DOHH2 (cell line): ENCODE measurements at regions not wholly inside any gene's neighbourhood (a gene's known extent, or its start where the extent isn't known, plus 50 kb on each side); places are given as distances from the start of the nearest gene placed in this dataset.
A peak's percentile ranks its signal among the peaks of the same experiment; 100 is the strongest.
"Not testable (repeated sequence)": the region's sequence is repeated elsewhere in the genome, so short reads cannot be mapped to it uniquely, and the experiment has no call there.

ENCODE experiments used
- H3F3A ChIP-seq: fragments of 200-600 bp; sonication (generic), shearing (Covaris generic); 2 replicates; pipeline ENCODE4 v1.6.0; 2016; ENCODE audit warnings: antibody characterized with exemption, mild to moderate bottlenecking; ENCODE audit not compliant: control insufficient read depth, insufficient read depth
- H3K27ac ChIP-seq: fragments of 200-600 bp; sonication (generic); 2 replicates; pipeline ENCODE4 v1.5.1; 2014; ENCODE audit warnings: low read depth, mild to moderate bottlenecking, low read length, moderate library complexity
- H3K27me3 ChIP-seq: fragments of 200-600 bp; sonication (generic); 2 replicates; pipeline ENCODE4 v1.6.1; 2014; ENCODE audit warnings: mild to moderate bottlenecking, low read length, mixed read lengths; ENCODE audit not compliant: control insufficient read depth
- H3K36me3 ChIP-seq: fragments of 200-600 bp; sonication (generic); 2 replicates; pipeline ENCODE4 v1.6.1; 2014; ENCODE audit warnings: mild to moderate bottlenecking, low read length, moderate library complexity, mixed read lengths; ENCODE audit not compliant: control insufficient read depth
- H3K4me1 ChIP-seq: fragments of 200-600 bp; sonication (generic); 2 replicates; pipeline ENCODE4 v1.6.1; 2014; ENCODE audit warnings: mild to moderate bottlenecking, low read length, mixed read lengths; ENCODE audit not compliant: control insufficient read depth
- H3K4me2 ChIP-seq: fragments of 200-600 bp; sonication (generic); 2 replicates; pipeline ENCODE4 v1.6.0; 2014; ENCODE audit warnings: mild to moderate bottlenecking, low read length, moderate library complexity
- H3K4me3 ChIP-seq: fragments of 200-600 bp; sonication (generic); 2 replicates; pipeline ENCODE4 v1.5.1; 2014; ENCODE audit warnings: mild to moderate bottlenecking, low read length, mixed read lengths
- H3K79me2 ChIP-seq: fragments of 200-600 bp; sonication (generic); 2 replicates; pipeline ENCODE4 v1.6.1; 2014; ENCODE audit warnings: mild to moderate bottlenecking, low read length, mixed read lengths; ENCODE audit not compliant: control insufficient read depth
- H3K9me2 ChIP-seq: fragments of 200-600 bp; sonication (generic); replicated peaks from 2 replicates; pipeline ENCODE4 v1.6.1; 2014; ENCODE audit warnings: mild to moderate bottlenecking, low read length, mixed read lengths; ENCODE audit not compliant: control insufficient read depth
- H3K9me3 ChIP-seq: fragments of 200-600 bp; sonication (generic); 2 replicates; pipeline ENCODE4 v1.6.1; 2014; ENCODE audit warnings: antibody characterized with exemption, low read length, mixed read lengths; ENCODE audit not compliant: control insufficient read depth, insufficient read depth
- H4K20me1 ChIP-seq: fragments of 200-600 bp; sonication (generic); 2 replicates; pipeline ENCODE4 v1.6.0; 2014; ENCODE audit warnings: low read depth, mild to moderate bottlenecking, antibody characterized with exemption, low read length, moderate library complexity; ENCODE audit not compliant: control insufficient read depth, insufficient read depth
- CTCF ChIP-seq: fragments of 200-600 bp; sonication (generic); IDR thresholded peaks from one replicate; pipeline ENCODE4 v1.5.1; 2014; ENCODE audit warnings: antibody characterized with exemption, mild to moderate bottlenecking, low read depth, low read length; ENCODE audit not compliant: poor library complexity, severe bottlenecking
- EZH2phosphoT487 ChIP-seq: fragments of 200-600 bp; sonication (generic); IDR thresholded peaks from 2 replicates; pipeline ENCODE4 v1.6.1; 2017; ENCODE audit warnings: borderline replicate concordance, mild to moderate bottlenecking, antibody characterized with exemption, low read length, moderate library complexity, mixed read lengths

DNA sequence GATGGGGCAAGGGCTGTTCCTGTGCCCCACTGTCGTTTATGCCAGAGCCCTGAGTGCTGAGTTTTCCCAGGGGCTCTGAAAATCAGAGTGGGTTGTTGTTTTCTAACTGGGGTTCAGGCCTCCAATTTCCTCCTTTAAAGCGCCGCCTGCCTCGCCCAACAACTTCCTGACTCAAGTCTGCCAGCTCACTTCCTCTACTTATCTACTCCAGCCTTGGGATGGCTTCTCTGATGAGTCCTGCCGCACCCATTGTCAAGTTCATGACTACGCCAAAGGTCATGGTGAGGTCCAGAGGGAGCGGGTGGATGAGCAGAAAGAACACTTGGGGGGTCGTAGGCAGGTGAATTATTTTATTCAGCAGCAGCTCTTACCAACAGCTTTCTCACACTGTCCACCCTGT lies 104.7 kb downstream of the UTP18 start:
- Histone ChIP-seq H3K4me3 (no peak overlapping the region), H4K20me1 (no peaks in the 10 kb centered on the region), H3F3A (no peaks in the 10 kb centered on the region), H3K36me3 (no peaks in the 10 kb centered on the region), H3K9me3 (no peaks in the 10 kb centered on the region), H3K27me3 (no peaks in the 10 kb centered on the region), H3K9me2 (no peaks in the 10 kb centered on the region), H3K27ac (no peak overlapping the region), H3K4me1 (no peaks in the 10 kb centered on the region), H3K4me2 (no peak overlapping the region), H3K79me2 (no peaks in the 10 kb centered on the region)
- TF ChIP-seq CTCF (no peak), EZH2phosphoT487 (no peak)

GRCh38 chr17:51366866-51367265 lies 106.5 kb downstream of the UTP18 start:
- Histone ChIP-seq H3K9me3 (peaks cover under 1% of the 10 kb centered on the region; the same call in 1 of the 2 replicates), H3K4me3 (no peak overlapping the region), H3K9me2 (no peaks in the 10 kb centered on the region), H3K36me3 (no peaks in the 10 kb centered on the region), H3K27ac (no peak overlapping the region), H3K79me2 (no peaks in the 10 kb centered on the region), H4K20me1 (no peaks in the 10 kb centered on the region), H3F3A (no peaks in the 10 kb centered on the region), H3K27me3 (no peaks in the 10 kb centered on the region), H3K4me1 (peaks cover 2% of the 10 kb centered on the region), H3K4me2 (no peak overlapping the region)
- TF ChIP-seq CTCF (no peak), EZH2phosphoT487 (no peak)

- H3K27ac ChIP-seq, H3K9me2 ChIP-seq, H3K4me2 ChIP-seq, H3K9me3 ChIP-seq, H3K4me1 ChIP-seq, H3K4me3 ChIP-seq, H3K36me3 ChIP-seq, H4K20me1 ChIP-seq, H3K27me3 ChIP-seq, H3K79me2 ChIP-seq, H3F3A ChIP-seq: not testable (repeated sequence)
These were observed 107.5 kb downstream of the UTP18 start for GRCh38 chr17:51367836-51368235.

GRCh38 chr17:51371732-51372151 lies 111.4 kb downstream of the UTP18 start:
- Histone ChIP-seq H3K4me1 (peaks cover 9% of the 10 kb centered on the region), H3K4me3 (peak overlapping the region; percentile 69), H3K27me3 (no peaks in the 10 kb centered on the region), H3F3A (no peaks in the 10 kb centered on the region), H3K79me2 (no peaks in the 10 kb centered on the region), H3K9me3 (peaks cover 8% of the 10 kb centered on the region), H3K27ac (no peak overlapping the region), H3K9me2 (no peaks in the 10 kb centered on the region), H3K36me3 (0 out of 2 replicates have a peak, but pooled peaks cover 5% of the 10 kb centered on the region), H3K4me2 (peak overlapping the region; percentile 71), H4K20me1 (no peaks in the 10 kb centered on the region)
- TF ChIP-seq EZH2phosphoT487 (no peak), CTCF (peak; percentile 70)
